H1 (cell line): ENCODE measurements at regions not wholly inside any gene's neighbourhood (a gene's known extent, or its start where the extent isn't known, plus 50 kb on each side); places are given as distances from the start of the nearest gene placed in this dataset.

Experiments
- ASH2L ChIP-seq: fragments of 200-600, 300-600 bp; sonication (generic); IDR thresholded peaks from one replicate; pipeline ENCODE4 v1.7.1; 2017; ENCODE audit warnings: low read length
- CEBPB ChIP-seq: IDR thresholded peaks from 2 replicates; pipeline ENCODE4 v1.6.1; 2012; ENCODE audit warnings: low read depth, low read length
- CTCF ChIP-seq, 3 experiments: IDR thresholded peaks; 1 replicate in 2 of 3; 2 replicates in 1 of 3; pipeline versions ENCODE4 v1.5.1 to v1.6.1; 2011; ENCODE audit warnings: low read length in 3 of 3, mild to moderate bottlenecking in 3 of 3, inconsistent platforms in 2 of 3, low read depth in 1 of 3, moderate library complexity in 1 of 3; ENCODE audit not compliant: insufficient read depth in 1 of 3; ENCODE audit errors: control extremely low read depth in 1 of 3
- EP300 ChIP-seq, 2 experiments: IDR thresholded peaks; 1 replicate in 1 of 2; 2 replicates in 1 of 2; pipeline ENCODE4 v1.6.1; 2011 to 2012; ENCODE audit warnings: low read depth in 2 of 2, low read length in 2 of 2, mild to moderate bottlenecking in 2 of 2, borderline replicate concordance in 1 of 2, inconsistent platforms in 1 of 2, moderate library complexity in 1 of 2
- GABPA ChIP-seq: IDR thresholded peaks from 2 replicates; pipeline ENCODE4 v1.6.1; 2011; ENCODE audit warnings: mild to moderate bottlenecking, low read length, moderate library complexity, borderline replicate concordance; ENCODE audit not compliant: insufficient read depth
- KDM5A ChIP-seq: fragments of 200-600 bp; IDR thresholded peaks from 2 replicates; pipeline ENCODE4 v1.7.1; 2012; ENCODE audit warnings: mild to moderate bottlenecking, low read length, inconsistent platforms, mixed read lengths
- SP2 ChIP-seq: IDR thresholded peaks from 2 replicates; pipeline ENCODE4 v1.6.1; 2012; ENCODE audit warnings: mild to moderate bottlenecking, low read length, inconsistent platforms
- TAF1 ChIP-seq: IDR thresholded peaks from 2 replicates; pipeline ENCODE4 v1.6.1; 2011; ENCODE audit warnings: mild to moderate bottlenecking, low read depth, low read length

DNA sequence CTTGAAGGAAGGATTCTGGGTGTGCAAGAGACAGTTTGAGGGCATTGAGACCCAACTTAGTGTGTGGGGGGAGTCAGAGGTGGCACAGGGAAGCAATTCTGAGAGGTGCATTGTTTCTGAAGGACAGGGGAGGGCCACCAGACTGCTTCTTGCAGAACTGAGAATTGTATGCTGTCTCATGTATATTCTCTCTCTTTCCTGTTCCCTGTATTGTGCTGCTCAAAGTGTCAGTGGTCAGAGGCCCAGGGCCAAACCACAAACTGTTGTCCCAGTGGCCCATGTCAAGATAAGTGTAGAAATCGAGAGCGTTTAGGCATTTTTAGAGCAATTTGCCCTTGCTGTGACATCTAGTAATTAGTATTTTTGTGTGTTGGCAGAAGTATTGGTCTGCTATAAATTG, 567.1 kb downstream of the EDEM1 start (continued):
- no peak for TF ChIP-seq CTCF (IDR thresholded peaks at IDR 0.05; ENCODE audit: control extremely low read depth in 1 of 3, insufficient read depth in 1 of 3, low read depth in 1 of 3, low read length in 3 of 3)
- no peak for TF ChIP-seq TAF1
- TF ChIP-seq SP2: no peak
- no peak for TF ChIP-seq GABPA
- no peak for TF ChIP-seq EP300 (IDR thresholded peaks at IDR 0.05; ENCODE audit: borderline replicate concordance in 1 of 2, low read depth in 2 of 2, low read length in 2 of 2)
- no peak for TF ChIP-seq ASH2L
- TF ChIP-seq KDM5A: no peak
- no peak for TF ChIP-seq CEBPB
